ENCODE measurements at regions not wholly inside any gene's neighbourhood (a gene's known extent, or its start where the extent isn't known, plus 50 kb on each side); places are given as distances from the start of the nearest gene placed in this dataset.
"Not testable (repeated sequence)": the region's sequence is repeated elsewhere in the genome, so short reads cannot be mapped to it uniquely, and the experiment has no call there.

- no peak for TF ChIP-seq GABPA (IDR thresholded peaks at IDR 0.05; ENCODE audit: borderline replicate concordance, insufficient read depth, low read length)
- TF ChIP-seq EGR1 (IDR thresholded peaks at IDR 0.05; ENCODE audit: borderline replicate concordance, low read depth, low read length): no peak
These were observed 180.6 kb upstream of the TENT5A start (continued) for GRCh38 chr6:81933089-81933488.

GRCh38 chr6:81932448-81932847 lies 180.0 kb upstream of the TENT5A start:
- H2BK5ac ChIP-seq (ENCODE audit: low read depth, low read length); H3K79me1 ChIP-seq (ENCODE audit: low read depth, low read length); H3K4ac ChIP-seq (replicated peaks; ENCODE audit: insufficient read length, low read depth, low read length); H2BK20ac ChIP-seq (ENCODE audit: low read length); H3K23ac ChIP-seq (ENCODE audit: insufficient read length); H3K79me2 ChIP-seq (ENCODE audit: control insufficient read depth in 1 of 2, insufficient read depth in 2 of 2, low read length in 2 of 2); H3K27ac ChIP-seq (ENCODE audit: low read depth, low read length); H3K27me3 ChIP-seq (replicated peaks in 1 of 4; ENCODE audit: control insufficient read depth in 3 of 4, extremely low read depth in 1 of 4, insufficient read depth in 3 of 4, low read length in 3 of 4); H2BK12ac ChIP-seq (ENCODE audit: low read depth, low read length); H3K4me2 ChIP-seq (ENCODE audit: insufficient read depth in 1 of 2, low read depth in 2 of 2, low read length in 2 of 2); FAIRE-seq; H4K8ac ChIP-seq (ENCODE audit: extremely low read depth, insufficient read depth, low read length); DNase-seq (ENCODE audit: low read depth in 1 of 2, low spot score in 2 of 2); H3K14ac ChIP-seq (ENCODE audit: insufficient read length); H3K23me2 ChIP-seq (ENCODE audit: low read depth, low read length); H4K91ac ChIP-seq (replicated peaks; ENCODE audit: insufficient read length, low read length); POLR2A ChIA-PET (ENCODE audit: partially characterized antibody); H3K9ac ChIP-seq (replicated peaks in 1 of 4; ENCODE audit: extremely low read depth in 1 of 4, low read depth in 3 of 4, low read length in 3 of 4); H3K4me3 ChIP-seq (ENCODE audit: extremely low read depth in 1 of 4, insufficient read depth in 2 of 4, low read depth in 3 of 4, low read length in 4 of 4); H3K18ac ChIP-seq (ENCODE audit: extremely low read depth, low read length); H3K9me3 ChIP-seq (ENCODE audit: insufficient read depth in 2 of 2, low read depth in 1 of 2, low read length in 1 of 2); H2AFZ ChIP-seq (ENCODE audit: low read length); H3K56ac ChIP-seq (replicated peaks; ENCODE audit: insufficient read length, low read depth, low read length); CTCF ChIA-PET (ENCODE audit: partially characterized antibody); H4K20me1 ChIP-seq (replicated peaks in 1 of 2; ENCODE audit: control insufficient read depth in 1 of 2, insufficient read depth in 2 of 2, low read length in 2 of 2); H2BK120ac ChIP-seq (replicated peaks; ENCODE audit: low read depth, low read length); H2AK5ac ChIP-seq (ENCODE audit: low read depth, low read length); H2BK15ac ChIP-seq (ENCODE audit: low read length); H3K4me1 ChIP-seq (replicated peaks in 1 of 4; ENCODE audit: control insufficient read depth in 3 of 4, insufficient read depth in 4 of 4, low read length in 3 of 4); H3K36me3 ChIP-seq (ENCODE audit: control insufficient read depth in 2 of 4, insufficient read depth in 4 of 4, low read length in 3 of 4); H4K5ac ChIP-seq (ENCODE audit: insufficient read length, low read depth, low read length): not testable (repeated sequence)

Data from H1 (cell line).